GM23338 (cell line): ENCODE measurements at regions not wholly inside any gene's neighbourhood (a gene's known extent, or its start where the extent isn't known, plus 50 kb on each side); places are given as distances from the start of the nearest gene placed in this dataset.

ENCODE experiments used
- CREB1 ChIP-seq: fragments of 250-450 bp; sonication (Bioruptor Pico); IDR thresholded peaks from 2 replicates; pipeline ENCODE4 v1.5.0; 2020; ENCODE audit warnings: low read depth, mild to moderate bottlenecking, moderate library complexity
- CTCF ChIP-seq, 2 experiments: fragments of 200-600 bp in 1 of 2; sonication (generic) in 1 of 2; conservative IDR thresholded peaks; 2 replicates each; pipeline versions ENCODE4 v1.5.1 to v1.6.1; 2016 to 2017; ENCODE audit warnings: antibody characterized with exemption in 2 of 2, low read depth in 2 of 2, mild to moderate bottlenecking in 2 of 2, moderate library complexity in 1 of 2
- EZH2 ChIP-seq: fragments of 200-600 bp; sonication (generic); IDR thresholded peaks from one replicate; pipeline ENCODE4 v1.8.0; 2017; ENCODE audit warnings: antibody characterized with exemption, mild to moderate bottlenecking, low read depth; ENCODE audit not compliant: unreplicated experiment
- POLR2AphosphoS5 ChIP-seq: IDR thresholded peaks from 2 replicates; pipeline ENCODE4 v1.6.1; 2016; ENCODE audit warnings: antibody characterized with exemption, low read depth
- REST ChIP-seq: IDR thresholded peaks from one replicate; pipeline ENCODE4 v1.6.1; 2018; ENCODE audit warnings: antibody characterized with exemption; ENCODE audit not compliant: unreplicated experiment
- STAT1 ChIP-seq: IDR thresholded peaks from one replicate; pipeline ENCODE4 v1.6.1; 2016; ENCODE audit warnings: antibody characterized with exemption; ENCODE audit not compliant: unreplicated experiment

- TF ChIP-seq CTCF (conservative IDR thresholded peaks at IDR 0.05; ENCODE audit: low read depth in 2 of 2): no peak
- TF ChIP-seq REST: no peak
- TF ChIP-seq EZH2: no peak
- no peak for TF ChIP-seq STAT1
- no peak for TF ChIP-seq POLR2AphosphoS5
- TF ChIP-seq CREB1: no peak
These were observed 126.2 kb downstream of the HNRNPD start for GRCh38 chr4:82247629-82248028.
